ENCODE measurements at regions not wholly inside any gene's neighbourhood (a gene's known extent, or its start where the extent isn't known, plus 50 kb on each side); places are given as distances from the start of the nearest gene placed in this dataset.

DNA sequence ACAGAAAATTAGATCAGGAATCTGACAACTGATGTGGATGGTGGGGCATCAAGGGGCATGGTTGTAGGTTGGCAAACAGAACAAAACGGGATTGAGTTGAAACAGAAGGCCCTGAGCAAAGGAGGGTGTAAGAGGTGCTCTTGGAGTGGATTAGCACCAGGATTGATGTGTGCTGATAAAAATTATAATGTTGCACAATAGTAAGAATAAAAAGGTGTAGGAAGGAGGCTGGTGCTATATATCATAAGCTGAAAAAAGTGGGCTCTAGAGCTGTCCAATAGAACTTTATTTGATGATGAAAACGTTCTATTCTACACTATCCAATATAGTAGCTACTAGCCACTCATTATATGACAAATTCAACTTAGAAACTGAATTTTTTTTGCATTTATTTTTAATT, 263.1 kb upstream of the GYPC start:
- H2AFZ ChIP-seq (ENCODE audit: control insufficient read depth, low read depth, low read length) = no peak overlapping the region
- no peaks in the 10 kb centered on the region for H3K4me1 ChIP-seq (ENCODE audit: control insufficient read depth, insufficient read depth, low read length)
- no peaks in the 10 kb centered on the region for H3K79me2 ChIP-seq (ENCODE audit: control insufficient read depth, insufficient read depth, low read length)
- no peak for DNase-seq (ENCODE audit: low read depth, low spot score)
- no peak overlapping the region for H3K9ac ChIP-seq (ENCODE audit: control insufficient read depth, insufficient read depth, low read length)
- RAD21 ChIA-PET (ENCODE audit: unreplicated experiment) = no interaction called here
- SMC1A ChIA-PET (ENCODE audit: uncharacterized antibody, unreplicated experiment) = no interaction called here
- no peaks in the 10 kb centered on the region for H3K9me3 ChIP-seq (replicated peaks; ENCODE audit: control insufficient read depth, insufficient read depth, low read length)
- no TSS peak for BruUV-seq (replicated peaks)
- no peak overlapping the region for H3K4me2 ChIP-seq (ENCODE audit: control insufficient read depth, insufficient read depth)
- in situ Hi-C loops (cut with MboI) (no loop called here), intact Hi-C loops (cut with micrococcal nuclease; ENCODE audit: unreplicated experiment) (no loop called here)
- H3K27me3 ChIP-seq (replicated peaks in 1 of 2; ENCODE audit: control insufficient read depth in 2 of 2, insufficient read depth in 2 of 2, low read length in 1 of 2) = no peaks in the 10 kb centered on the region
- no peak for ATAC-seq
- WGBS (ENCODE audit: insufficient coverage, insufficient replicate concordance, low lambda C conversion rate, missing lambda C conversion rate) = 0% methylated on average over 2 of the region's 2 CpGs
- no peaks in the 10 kb centered on the region for H4K20me1 ChIP-seq (ENCODE audit: control insufficient read depth, insufficient read depth)
- no peak overlapping the region for H3K27ac ChIP-seq (ENCODE audit: control insufficient read depth, insufficient read depth)
- no peak overlapping the region for H3K4me3 ChIP-seq
- TF ChIP-seq BACH1 (IDR thresholded peaks at IDR 0.05; ENCODE audit: borderline replicate concordance) (no peak), POLR2AphosphoS2 (IDR thresholded peaks at IDR 0.05; ENCODE audit: low read depth, low read length) (no peak), SMAD5 (IDR thresholded peaks at IDR 0.05; ENCODE audit: low read depth) (no peak), GATAD2B (conservative IDR thresholded peaks at IDR 0.05; ENCODE audit: low read depth) (no peak), MEF2B (IDR thresholded peaks at IDR 0.05; ENCODE audit: partially characterized antibody, poor library complexity, severe bottlenecking) (no peak), YY1 (IDR thresholded peaks at IDR 0.05; ENCODE audit: low read depth, low read length) (no peak), DPF2 (IDR thresholded peaks at IDR 0.05) (no peak), RBBP5 (conservative IDR thresholded peaks at IDR 0.05) (no peak)
- TF ChIP-seq, protein P1, sequence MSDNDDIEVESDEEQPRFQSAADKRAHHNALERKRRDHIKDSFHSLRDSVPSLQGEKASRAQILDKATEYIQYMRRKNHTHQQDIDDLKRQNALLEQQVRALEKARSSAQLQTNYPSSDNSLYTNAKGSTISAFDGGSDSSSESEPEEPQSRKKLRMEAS (IDR thresholded peaks at IDR 0.05; ENCODE audit: low read depth, low read length) = no peak
- CTCF ChIA-PET = no interaction called here
- POLR2A ChIA-PET = no interaction called here
- no peaks in the 10 kb centered on the region for H3K36me3 ChIP-seq (ENCODE audit: control insufficient read depth in 2 of 2, insufficient read depth in 2 of 2, low read length in 1 of 2)
- FAIRE-seq = no peak

GRCh38 chr2:126399001-126399400, 257.0 kb upstream of the GYPC start:
- ATAC-seq = peak; percentile 18; the same call in 1 of the 3 replicates
- Histone ChIP-seq H3K79me2 (ENCODE audit: control insufficient read depth, insufficient read depth, low read length) (no peaks in the 10 kb centered on the region), H3K27me3 (replicated peaks in 1 of 2; ENCODE audit: control insufficient read depth in 2 of 2, insufficient read depth in 2 of 2, low read length in 1 of 2) (no peaks in the 10 kb centered on the region), H3K9me3 (replicated peaks; ENCODE audit: control insufficient read depth, insufficient read depth, low read length) (no peaks in the 10 kb centered on the region), H3K4me1 (ENCODE audit: control insufficient read depth, insufficient read depth, low read length) (no peaks in the 10 kb centered on the region), H3K4me2 (ENCODE audit: control insufficient read depth, insufficient read depth) (no peak overlapping the region), H3K4me3 (no peak overlapping the region), H3K27ac (ENCODE audit: control insufficient read depth, insufficient read depth) (no peak overlapping the region), H3K9ac (ENCODE audit: control insufficient read depth, insufficient read depth, low read length) (no peak overlapping the region), H3K36me3 (ENCODE audit: control insufficient read depth in 2 of 2, insufficient read depth in 2 of 2, low read length in 1 of 2) (no peaks in the 10 kb centered on the region), H2AFZ (ENCODE audit: control insufficient read depth, low read depth, low read length) (no peak overlapping the region), H4K20me1 (ENCODE audit: control insufficient read depth, insufficient read depth) (no peaks in the 10 kb centered on the region)
- intact Hi-C loops (cut with micrococcal nuclease; ENCODE audit: unreplicated experiment) = no loop called here
- ChIA-PET POLR2A (no interaction called here), RAD21 (ENCODE audit: unreplicated experiment) (no interaction called here), CTCF (interaction anchor here (0.8 to 1.4 kb wide), 5 partner anchors 9 to 573 kb away, joined by 3 to 7 read pairs (median 3); no protein-coding TSS in a partner anchor), SMC1A (ENCODE audit: uncharacterized antibody, unreplicated experiment) (no interaction called here)
- FAIRE-seq = no peak
- TF ChIP-seq, protein P2, sequence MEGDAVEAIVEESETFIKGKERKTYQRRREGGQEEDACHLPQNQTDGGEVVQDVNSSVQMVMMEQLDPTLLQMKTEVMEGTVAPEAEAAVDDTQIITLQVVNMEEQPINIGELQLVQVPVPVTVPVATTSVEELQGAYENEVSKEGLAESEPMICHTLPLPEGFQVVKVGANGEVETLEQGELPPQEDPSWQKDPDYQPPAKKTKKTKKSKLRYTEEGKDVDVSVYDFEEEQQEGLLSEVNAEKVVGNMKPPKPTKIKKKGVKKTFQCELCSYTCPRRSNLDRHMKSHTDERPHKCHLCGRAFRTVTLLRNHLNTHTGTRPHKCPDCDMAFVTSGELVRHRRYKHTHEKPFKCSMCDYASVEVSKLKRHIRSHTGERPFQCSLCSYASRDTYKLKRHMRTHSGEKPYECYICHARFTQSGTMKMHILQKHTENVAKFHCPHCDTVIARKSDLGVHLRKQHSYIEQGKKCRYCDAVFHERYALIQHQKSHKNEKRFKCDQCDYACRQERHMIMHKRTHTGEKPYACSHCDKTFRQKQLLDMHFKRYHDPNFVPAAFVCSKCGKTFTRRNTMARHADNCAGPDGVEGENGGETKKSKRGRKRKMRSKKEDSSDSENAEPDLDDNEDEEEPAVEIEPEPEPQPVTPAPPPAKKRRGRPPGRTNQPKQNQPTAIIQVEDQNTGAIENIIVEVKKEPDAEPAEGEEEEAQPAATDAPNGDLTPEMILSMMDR (IDR thresholded peaks at IDR 0.05 in 2 of 3, conservative IDR thresholded peaks at IDR 0.05 in 1 of 3; ENCODE audit: control insufficient read depth in 2 of 3, extremely low read depth in 1 of 3, insufficient read depth in 1 of 3, low read depth in 3 of 3, low read length in 3 of 3) = peak in 2 of 3 experiments; percentile 16 to 19; a peak in 2 of 6 replicates
- TF ChIP-seq RB1 (IDR thresholded peaks at IDR 0.05; ENCODE audit: borderline replicate concordance) (no peak), RAD21 (IDR thresholded peaks at IDR 0.05; ENCODE audit: insufficient read depth, low read depth, low read length) (peak; percentile 17; the same call in 1 of the 2 replicates)
- BruUV-seq (replicated peaks) = no TSS peak
- no peak for DNase-seq (ENCODE audit: low read depth, low spot score)
- in situ Hi-C loops (cut with MboI) = no loop called here
- WGBS (ENCODE audit: insufficient coverage, insufficient replicate concordance, low lambda C conversion rate, missing lambda C conversion rate) = 96% methylated on average over 2 of the region's 2 CpGs

Data from GM12878 (cell line).